ENCODE measurements at regions not wholly inside any gene's neighbourhood (a gene's known extent, or its start where the extent isn't known, plus 50 kb on each side); places are given as distances from the start of the nearest gene placed in this dataset.

GRCh38 chr13:42466123-42466522, 107.8 kb upstream of the TNFSF11 start:
- TF ChIP-seq, protein P1, sequence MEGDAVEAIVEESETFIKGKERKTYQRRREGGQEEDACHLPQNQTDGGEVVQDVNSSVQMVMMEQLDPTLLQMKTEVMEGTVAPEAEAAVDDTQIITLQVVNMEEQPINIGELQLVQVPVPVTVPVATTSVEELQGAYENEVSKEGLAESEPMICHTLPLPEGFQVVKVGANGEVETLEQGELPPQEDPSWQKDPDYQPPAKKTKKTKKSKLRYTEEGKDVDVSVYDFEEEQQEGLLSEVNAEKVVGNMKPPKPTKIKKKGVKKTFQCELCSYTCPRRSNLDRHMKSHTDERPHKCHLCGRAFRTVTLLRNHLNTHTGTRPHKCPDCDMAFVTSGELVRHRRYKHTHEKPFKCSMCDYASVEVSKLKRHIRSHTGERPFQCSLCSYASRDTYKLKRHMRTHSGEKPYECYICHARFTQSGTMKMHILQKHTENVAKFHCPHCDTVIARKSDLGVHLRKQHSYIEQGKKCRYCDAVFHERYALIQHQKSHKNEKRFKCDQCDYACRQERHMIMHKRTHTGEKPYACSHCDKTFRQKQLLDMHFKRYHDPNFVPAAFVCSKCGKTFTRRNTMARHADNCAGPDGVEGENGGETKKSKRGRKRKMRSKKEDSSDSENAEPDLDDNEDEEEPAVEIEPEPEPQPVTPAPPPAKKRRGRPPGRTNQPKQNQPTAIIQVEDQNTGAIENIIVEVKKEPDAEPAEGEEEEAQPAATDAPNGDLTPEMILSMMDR (optimal IDR thresholded peaks at IDR 0.05 in 1 of 3, IDR thresholded peaks at IDR 0.05 in 1 of 3, conservative IDR thresholded peaks at IDR 0.05 in 1 of 3; ENCODE audit: extremely low read depth in 1 of 3, insufficient read depth in 2 of 3, low read length in 3 of 3): no peak
- TF ChIP-seq EZH2 (IDR thresholded peaks at IDR 0.05; ENCODE audit: low read length): no peak

Measured in keratinocyte (primary cell).